ENCODE measurements at regions not wholly inside any gene's neighbourhood (a gene's known extent, or its start where the extent isn't known, plus 50 kb on each side); places are given as distances from the start of the nearest gene placed in this dataset.
"Not testable (repeated sequence)": the region's sequence is repeated elsewhere in the genome, so short reads cannot be mapped to it uniquely, and the experiment has no call there.

GRCh38 chr2:189236066-189236465 lies 56.5 kb upstream of the COL5A2 start:
- H3K9me3 ChIP-seq, result no peaks in the 10 kb centered on the region
- no peak overlapping the region for H3K27ac ChIP-seq
- H3K4me1 ChIP-seq, result no peaks in the 10 kb centered on the region
- WGBS, 2 donors (ENCODE audit: low coverage in 1 of 2), result 95 to 98% methylated on average over 2 of the region's 2 CpGs
- intact Hi-C loops (cut with DNase I; ENCODE audit: low total_unique reads), result no loop called here
- TF ChIP-seq POLR2AphosphoS5 (IDR thresholded peaks at IDR 0.05) (no peak), EP300 (IDR thresholded peaks at IDR 0.05; ENCODE audit: low read depth) (no peak), POLR2A (IDR thresholded peaks at IDR 0.05) (no peak)
- TF ChIP-seq, protein P1, sequence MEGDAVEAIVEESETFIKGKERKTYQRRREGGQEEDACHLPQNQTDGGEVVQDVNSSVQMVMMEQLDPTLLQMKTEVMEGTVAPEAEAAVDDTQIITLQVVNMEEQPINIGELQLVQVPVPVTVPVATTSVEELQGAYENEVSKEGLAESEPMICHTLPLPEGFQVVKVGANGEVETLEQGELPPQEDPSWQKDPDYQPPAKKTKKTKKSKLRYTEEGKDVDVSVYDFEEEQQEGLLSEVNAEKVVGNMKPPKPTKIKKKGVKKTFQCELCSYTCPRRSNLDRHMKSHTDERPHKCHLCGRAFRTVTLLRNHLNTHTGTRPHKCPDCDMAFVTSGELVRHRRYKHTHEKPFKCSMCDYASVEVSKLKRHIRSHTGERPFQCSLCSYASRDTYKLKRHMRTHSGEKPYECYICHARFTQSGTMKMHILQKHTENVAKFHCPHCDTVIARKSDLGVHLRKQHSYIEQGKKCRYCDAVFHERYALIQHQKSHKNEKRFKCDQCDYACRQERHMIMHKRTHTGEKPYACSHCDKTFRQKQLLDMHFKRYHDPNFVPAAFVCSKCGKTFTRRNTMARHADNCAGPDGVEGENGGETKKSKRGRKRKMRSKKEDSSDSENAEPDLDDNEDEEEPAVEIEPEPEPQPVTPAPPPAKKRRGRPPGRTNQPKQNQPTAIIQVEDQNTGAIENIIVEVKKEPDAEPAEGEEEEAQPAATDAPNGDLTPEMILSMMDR (IDR thresholded peaks at IDR 0.05), result no peak
- no peak for DNase-seq
- no peak overlapping the region for H3K4me3 ChIP-seq
- H3K36me3 ChIP-seq, result no peaks in the 10 kb centered on the region
- in situ Hi-C loops (cut with MboI; ENCODE audit: low pct_ligation_motif_present in 1 of 4, low pct_unique_long_range_greater_than_20kb in 1 of 4, low sequenced_read_pairs in 3 of 4), result no loop called here
- H3K27me3 ChIP-seq, result no peaks in the 10 kb centered on the region

DNA sequence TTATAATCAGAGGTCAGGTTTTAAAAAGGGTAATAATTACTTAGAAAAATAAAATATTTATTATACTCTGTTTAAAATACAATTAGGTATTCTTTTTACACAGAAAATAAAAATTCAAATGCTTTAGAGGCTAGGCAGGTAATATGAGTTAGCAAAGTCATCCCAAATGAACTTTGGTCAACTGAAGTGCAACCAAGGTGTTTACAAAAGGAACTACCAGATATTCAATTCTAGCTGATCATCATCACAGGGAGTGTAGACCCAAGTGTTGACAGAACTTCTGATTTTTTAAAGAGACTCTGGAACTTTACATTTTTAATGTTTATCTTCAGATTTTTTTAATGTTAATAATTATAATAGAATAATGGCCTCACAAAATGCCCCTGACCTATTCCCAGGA lies 59.3 kb upstream of the COL5A2 start:
- DNase-seq, result no peak

GRCh38 chr2:189243843-189244242 lies 64.3 kb upstream of the COL5A2 start:
- DNase-seq; H3K36me3 ChIP-seq; H3K27ac ChIP-seq; intact Hi-C loops (cut with DNase I; ENCODE audit: low total_unique reads); H3K4me1 ChIP-seq; H3K27me3 ChIP-seq; H3K9me3 ChIP-seq; in situ Hi-C loops (cut with MboI; ENCODE audit: low pct_ligation_motif_present in 1 of 4, low pct_unique_long_range_greater_than_20kb in 1 of 4, low sequenced_read_pairs in 3 of 4); H3K4me3 ChIP-seq: not testable (repeated sequence)
- WGBS, 2 donors (ENCODE audit: low coverage in 1 of 2), result 100% methylated on average over 1 of the region's 1 CpG; no CpG with 5 or more reads in 1 of the 2 donors

More for the DNA sequence above, 59.3 kb upstream of the COL5A2 start:
- no peak overlapping the region for H3K27ac ChIP-seq
- intact Hi-C loops (cut with DNase I; ENCODE audit: low total_unique reads) (no loop called here), in situ Hi-C loops (cut with MboI; ENCODE audit: low pct_ligation_motif_present in 1 of 4, low pct_unique_long_range_greater_than_20kb in 1 of 4, low sequenced_read_pairs in 3 of 4) (no loop called here)
- no peaks in the 10 kb centered on the region for H3K4me1 ChIP-seq
- TF ChIP-seq, protein P1 (IDR thresholded peaks at IDR 0.05), result no peak
- TF ChIP-seq POLR2A (IDR thresholded peaks at IDR 0.05) (no peak), EP300 (IDR thresholded peaks at IDR 0.05; ENCODE audit: low read depth) (no peak), POLR2AphosphoS5 (IDR thresholded peaks at IDR 0.05) (no peak)
- no peaks in the 10 kb centered on the region for H3K27me3 ChIP-seq
- no peak overlapping the region for H3K4me3 ChIP-seq
- H3K9me3 ChIP-seq, result no peaks in the 10 kb centered on the region
- no peaks in the 10 kb centered on the region for H3K36me3 ChIP-seq

DNA sequence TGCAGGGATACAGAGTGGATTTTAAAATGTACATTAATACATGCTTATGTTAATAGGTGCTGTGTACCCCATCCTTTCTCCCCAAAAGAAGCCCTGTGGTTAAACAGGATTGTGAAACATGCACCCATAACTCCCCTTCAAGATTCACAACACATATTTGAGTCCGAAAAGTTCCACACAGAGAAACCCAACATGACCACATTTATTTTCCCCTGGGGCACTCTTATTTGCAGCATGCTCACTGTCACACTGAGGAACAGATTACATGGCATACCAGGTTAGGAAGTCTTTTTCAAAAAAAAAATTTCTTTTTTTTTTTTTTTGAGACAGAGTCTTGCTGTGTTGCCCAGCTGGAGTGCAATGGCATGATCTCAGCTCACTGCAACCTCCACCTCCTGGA lies 67.7 kb upstream of the COL5A2 start:
- DNase-seq, result no peak
- intact Hi-C loops (cut with DNase I; ENCODE audit: low total_unique reads) (no loop called here), in situ Hi-C loops (cut with MboI; ENCODE audit: low pct_ligation_motif_present in 1 of 4, low pct_unique_long_range_greater_than_20kb in 1 of 4, low sequenced_read_pairs in 3 of 4) (no loop called here)
- TF ChIP-seq, protein P1 (IDR thresholded peaks at IDR 0.05), result no peak
- Histone ChIP-seq H3K27me3 (no peaks in the 10 kb centered on the region), H3K9me3 (no peaks in the 10 kb centered on the region), H3K36me3 (no peaks in the 10 kb centered on the region), H3K4me3 (no peak overlapping the region), H3K27ac (no peak overlapping the region), H3K4me1 (peaks cover 0 to 10% (median 6%) of the 10 kb centered on the region in 4 donors)
- WGBS, 2 donors (ENCODE audit: low coverage in 1 of 2), result 88 to 95% methylated on average over 1 of the region's 1 CpG

DNA sequence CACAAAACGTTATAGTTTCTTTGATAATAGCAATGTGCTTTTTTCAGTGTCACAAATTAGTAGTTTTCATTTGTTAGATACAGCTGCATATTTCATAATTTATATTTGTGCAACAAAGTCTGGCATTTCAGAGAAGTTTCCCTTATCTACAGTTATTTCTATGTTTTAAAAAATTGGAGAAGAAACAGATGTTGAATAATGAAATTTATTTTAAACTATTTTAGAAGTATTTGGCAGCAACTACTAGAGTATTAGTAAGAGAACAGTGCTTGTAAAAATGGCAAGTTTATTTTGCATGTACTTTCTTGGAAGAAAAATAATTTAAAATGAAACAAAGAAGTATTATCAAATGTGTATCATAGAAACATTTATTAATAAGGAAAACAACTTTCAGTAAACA lies 68.6 kb upstream of the COL5A2 start:
- in situ Hi-C loops (cut with MboI; ENCODE audit: low pct_ligation_motif_present in 1 of 4, low pct_unique_long_range_greater_than_20kb in 1 of 4, low sequenced_read_pairs in 3 of 4), result no loop called here
- intact Hi-C loops (cut with DNase I; ENCODE audit: low total_unique reads), result no loop called here
- Histone ChIP-seq H3K4me3 (no peak overlapping the region), H3K27me3 (no peaks in the 10 kb centered on the region), H3K36me3 (no peaks in the 10 kb centered on the region), H3K27ac (no peak overlapping the region), H3K4me1 (peaks cover 0 to 10% (median 6%) of the 10 kb centered on the region in 4 donors), H3K9me3 (no peaks in the 10 kb centered on the region)
- 29 to 37% methylated on average over 1 of the region's 1 CpG for WGBS, 2 donors (ENCODE audit: low coverage in 1 of 2)
- TF ChIP-seq, protein P1 (IDR thresholded peaks at IDR 0.05), result no peak
- no peak for TF ChIP-seq POLR2A (IDR thresholded peaks at IDR 0.05)
- no peak for TF ChIP-seq EP300 (IDR thresholded peaks at IDR 0.05; ENCODE audit: low read depth)
- no peak for TF ChIP-seq POLR2AphosphoS5 (IDR thresholded peaks at IDR 0.05)
- DNase-seq, result no peak

All from transverse colon (tissue), 4 donors.